Kidney epithelial cell (primary cell): ENCODE measurements at regions not wholly inside any gene's neighbourhood (a gene's known extent, or its start where the extent isn't known, plus 50 kb on each side); places are given as distances from the start of the nearest gene placed in this dataset.

Experiments used
- DNase-seq: peaks from one replicate; pipeline ENCODE4 v3.0.0-alpha.2; 2010; ENCODE audit warnings: low read depth
- H3K27me3 ChIP-seq: 2 replicates; pipeline ENCODE4 v1.6.0; 2011; ENCODE audit warnings: low read length; ENCODE audit not compliant: control insufficient read depth, insufficient read depth
- H3K36me3 ChIP-seq: 2 replicates; pipeline ENCODE4 v1.5.1; 2011; ENCODE audit warnings: low read length; ENCODE audit not compliant: control insufficient read depth, insufficient read depth
- H3K4me3 ChIP-seq: 2 replicates; pipeline ENCODE4 v1.5.1; 2011; ENCODE audit warnings: low read depth, mild to moderate bottlenecking, control low read depth, low read length
- TF ChIP-seq, protein P1 (sequence below): IDR thresholded peaks from 2 replicates; pipeline ENCODE4 v1.5.1; 2011; ENCODE audit warnings: mild to moderate bottlenecking, moderate library complexity, low read length, control low read depth, inconsistent platforms; ENCODE audit not compliant: insufficient read depth, poor library complexity, severe bottlenecking

DNA sequence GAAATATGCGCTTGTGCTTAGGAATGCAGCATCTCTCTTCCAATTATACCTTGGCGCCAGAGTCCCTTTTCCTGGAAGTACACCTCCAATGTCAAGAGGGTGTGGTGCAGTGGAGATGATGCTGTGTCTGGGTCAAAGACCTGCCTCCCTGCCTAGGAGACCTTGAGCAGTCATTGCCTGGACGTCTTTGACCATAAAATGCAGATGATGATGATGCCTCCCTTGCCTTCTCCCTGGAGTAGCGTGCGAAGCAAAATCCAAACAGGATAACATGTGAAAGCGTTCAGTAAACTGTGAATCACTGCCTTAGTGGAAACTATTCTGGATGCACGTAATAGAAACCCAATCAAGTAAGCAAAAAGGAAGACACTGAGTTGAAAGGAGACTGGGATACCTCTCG, 97.4 kb upstream of the ARMC2 start:
- Histone ChIP-seq H3K4me3 (no peak overlapping the region), H3K27me3 (no peaks in the 10 kb centered on the region), H3K36me3 (no peaks in the 10 kb centered on the region)
- no peak for DNase-seq
- TF ChIP-seq, protein P1, sequence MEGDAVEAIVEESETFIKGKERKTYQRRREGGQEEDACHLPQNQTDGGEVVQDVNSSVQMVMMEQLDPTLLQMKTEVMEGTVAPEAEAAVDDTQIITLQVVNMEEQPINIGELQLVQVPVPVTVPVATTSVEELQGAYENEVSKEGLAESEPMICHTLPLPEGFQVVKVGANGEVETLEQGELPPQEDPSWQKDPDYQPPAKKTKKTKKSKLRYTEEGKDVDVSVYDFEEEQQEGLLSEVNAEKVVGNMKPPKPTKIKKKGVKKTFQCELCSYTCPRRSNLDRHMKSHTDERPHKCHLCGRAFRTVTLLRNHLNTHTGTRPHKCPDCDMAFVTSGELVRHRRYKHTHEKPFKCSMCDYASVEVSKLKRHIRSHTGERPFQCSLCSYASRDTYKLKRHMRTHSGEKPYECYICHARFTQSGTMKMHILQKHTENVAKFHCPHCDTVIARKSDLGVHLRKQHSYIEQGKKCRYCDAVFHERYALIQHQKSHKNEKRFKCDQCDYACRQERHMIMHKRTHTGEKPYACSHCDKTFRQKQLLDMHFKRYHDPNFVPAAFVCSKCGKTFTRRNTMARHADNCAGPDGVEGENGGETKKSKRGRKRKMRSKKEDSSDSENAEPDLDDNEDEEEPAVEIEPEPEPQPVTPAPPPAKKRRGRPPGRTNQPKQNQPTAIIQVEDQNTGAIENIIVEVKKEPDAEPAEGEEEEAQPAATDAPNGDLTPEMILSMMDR = no peak

GRCh38 chr6:108751282-108751681, 96.9 kb upstream of the ARMC2 start:
- TF ChIP-seq, protein P1 = no peak
- H3K27me3 ChIP-seq = no peaks in the 10 kb centered on the region
- H3K36me3 ChIP-seq = no peaks in the 10 kb centered on the region
- H3K4me3 ChIP-seq = no peak overlapping the region
- DNase-seq = no peak

GRCh38 chr6:108751851-108752732, 96.1 kb upstream of the ARMC2 start:
- DNase-seq = no peak
- H3K27me3 ChIP-seq = no peaks in the 10 kb centered on the region
- H3K36me3 ChIP-seq = no peaks in the 10 kb centered on the region
- no peak overlapping the region for H3K4me3 ChIP-seq
- TF ChIP-seq, protein P1 = no peak

DNA sequence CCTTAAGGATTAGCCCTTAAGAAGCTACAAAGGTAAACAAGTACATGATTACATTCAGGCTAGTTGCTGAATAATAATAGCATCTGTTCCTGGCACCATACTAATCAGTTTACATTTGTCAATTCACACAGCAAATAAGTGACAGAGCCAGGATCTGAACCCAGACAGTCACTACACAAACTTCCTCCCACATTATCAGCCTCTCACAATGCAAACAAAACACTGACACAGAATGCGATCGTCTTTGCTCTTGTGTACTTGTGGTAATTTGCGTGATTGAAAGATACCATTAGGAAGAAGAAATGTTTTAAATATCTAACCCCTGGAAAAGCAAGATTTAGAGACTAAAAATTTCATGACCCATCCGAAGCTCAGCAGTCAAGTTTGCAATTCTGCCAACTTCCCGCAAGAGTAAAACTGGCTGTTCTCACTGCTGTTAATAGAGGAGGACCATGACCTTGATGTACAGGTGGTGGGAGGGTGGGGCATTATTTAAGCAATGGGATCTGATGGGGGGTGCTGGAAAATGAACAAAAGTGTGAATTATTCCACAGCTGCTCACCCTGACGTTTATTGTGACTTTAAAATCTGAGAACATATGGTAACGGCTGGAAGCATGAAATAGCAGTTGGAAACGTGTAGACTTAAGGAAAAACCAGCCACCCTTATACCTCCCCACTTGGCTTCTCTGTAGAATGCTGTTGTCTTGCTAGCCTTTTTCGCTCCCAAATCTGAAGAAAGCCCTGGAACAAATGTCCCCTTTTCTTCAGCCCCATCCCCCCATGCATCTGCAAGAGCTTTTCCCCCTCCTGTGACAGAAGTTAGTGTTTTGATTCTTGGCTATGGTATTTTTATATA, 95.3 kb upstream of the ARMC2 start:
- H3K4me3 ChIP-seq = no peak overlapping the region
- H3K36me3 ChIP-seq = no peaks in the 10 kb centered on the region
- no peak for DNase-seq
- H3K27me3 ChIP-seq = no peaks in the 10 kb centered on the region
- TF ChIP-seq, protein P1 = no peak

DNA sequence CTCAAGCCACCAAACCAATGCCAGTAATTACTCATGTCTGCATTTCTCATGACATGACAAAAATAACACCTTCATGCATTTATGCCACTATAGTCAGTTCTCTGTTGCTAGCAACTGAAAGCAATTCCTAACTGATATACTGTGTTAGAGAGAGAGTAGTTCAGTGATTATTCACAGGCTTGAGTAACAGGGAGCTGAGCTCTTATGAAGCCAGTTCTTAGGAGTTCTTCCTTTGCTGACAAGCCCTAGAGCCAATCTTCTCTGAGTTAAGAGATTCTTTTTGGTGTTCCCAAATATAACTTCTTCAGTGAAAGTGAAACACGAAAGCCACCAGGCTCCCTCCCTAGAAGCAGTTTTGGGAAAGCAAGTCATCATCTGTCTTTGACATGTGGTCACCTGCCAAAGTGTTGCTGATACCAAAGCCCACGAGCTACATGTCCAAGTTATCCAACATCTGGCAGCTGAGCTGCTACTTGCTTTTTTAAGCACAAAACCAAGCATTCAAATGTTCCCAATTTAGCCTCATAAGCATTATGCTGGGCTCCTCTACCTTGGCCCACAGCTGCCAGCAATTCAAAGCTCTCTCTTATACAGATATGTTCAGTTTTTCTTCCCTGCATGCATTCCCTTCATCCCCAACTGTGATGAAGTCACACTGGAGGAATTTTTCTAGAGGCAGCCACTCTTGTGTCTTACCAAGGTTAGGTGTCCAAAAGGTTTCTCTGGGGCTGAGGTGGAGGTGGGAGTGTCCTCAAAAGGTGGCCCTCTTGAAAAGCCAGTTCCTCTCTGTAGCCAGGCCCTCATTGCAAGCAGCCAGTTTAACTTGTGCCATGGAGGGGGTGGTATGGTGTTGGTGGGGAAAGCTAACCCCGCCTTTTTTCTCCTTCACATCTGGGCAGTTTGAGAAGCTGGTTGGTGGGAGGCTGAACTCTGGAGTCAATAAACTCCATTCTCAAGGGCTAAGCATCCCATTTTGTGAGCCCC, 92.7 kb upstream of the ARMC2 start:
- DNase-seq = no peak
- no peaks in the 10 kb centered on the region for H3K36me3 ChIP-seq
- no peak overlapping the region for H3K4me3 ChIP-seq
- H3K27me3 ChIP-seq = no peaks in the 10 kb centered on the region
- TF ChIP-seq, protein P1 = no peak
